Osteoblast (primary cell): ENCODE measurements at regions not wholly inside any gene's neighbourhood (a gene's known extent, or its start where the extent isn't known, plus 50 kb on each side); places are given as distances from the start of the nearest gene placed in this dataset.

Source experiments
- DNase-seq: peaks from one replicate; pipeline ENCODE4 v3.0.0; 2011; ENCODE audit warnings: low spot score, mixed read lengths; ENCODE audit not compliant: insufficient read length; ENCODE audit errors: missing footprints
- H2AFZ ChIP-seq: 2 replicates; pipeline ENCODE4 v1.6.0; 2011; ENCODE audit warnings: mild to moderate bottlenecking, low read length
- H3K27ac ChIP-seq: 2 replicates; pipeline ENCODE4 v1.5.1; 2011; ENCODE audit warnings: mild to moderate bottlenecking, low read depth, low read length, moderate library complexity
- H3K27me3 ChIP-seq: 2 replicates; pipeline ENCODE4 v1.6.0; 2012; ENCODE audit warnings: mild to moderate bottlenecking, control low read depth, inconsistent platforms, low read length, moderate library complexity; ENCODE audit not compliant: insufficient read depth
- H3K36me3 ChIP-seq: 2 replicates; pipeline ENCODE4 v1.5.1; 2011; ENCODE audit warnings: mild to moderate bottlenecking, low read length, control low read depth, moderate library complexity; ENCODE audit not compliant: insufficient read depth
- H3K4me1 ChIP-seq: 2 replicates; pipeline ENCODE4 v1.5.1; 2011; ENCODE audit warnings: mild to moderate bottlenecking, low read length, control low read depth, moderate library complexity; ENCODE audit not compliant: insufficient read depth
- H3K4me2 ChIP-seq: 2 replicates; pipeline ENCODE4 v1.6.0; 2011; ENCODE audit warnings: mild to moderate bottlenecking, low read length; ENCODE audit not compliant: insufficient read depth
- H3K4me3 ChIP-seq: fragments of 200-600 bp; sonication (generic); 3 replicates; pipeline ENCODE4 v1.5.1; 2012; ENCODE audit warnings: mild to moderate bottlenecking, low read length, inconsistent platforms; ENCODE audit not compliant: insufficient read depth
- H3K79me2 ChIP-seq: 2 replicates; pipeline ENCODE4 v1.6.0; 2012; ENCODE audit warnings: mild to moderate bottlenecking, low read length, control low read depth, inconsistent platforms; ENCODE audit not compliant: insufficient read depth
- H3K9me3 ChIP-seq: 2 replicates; pipeline ENCODE4 v1.5.1; 2011; ENCODE audit warnings: low read depth, low read length, control low read depth
- H4K20me1 ChIP-seq: 2 replicates; pipeline ENCODE4 v1.6.0; 2012; ENCODE audit warnings: mild to moderate bottlenecking, low read length, control low read depth; ENCODE audit not compliant: insufficient read depth
- TF ChIP-seq, protein P1 (sequence below): IDR thresholded peaks from 2 replicates; pipeline ENCODE4 v1.5.1; 2011; ENCODE audit warnings: mild to moderate bottlenecking, low read depth, low read length, moderate library complexity; ENCODE audit errors: extremely low read depth

- no peak overlapping the region for H3K4me2 ChIP-seq
- no peak overlapping the region for H3K27ac ChIP-seq
- H3K4me1 ChIP-seq, result no peaks in the 10 kb centered on the region
- no peaks in the 10 kb centered on the region for H3K36me3 ChIP-seq
- no peak overlapping the region for H2AFZ ChIP-seq
- TF ChIP-seq, protein P1, sequence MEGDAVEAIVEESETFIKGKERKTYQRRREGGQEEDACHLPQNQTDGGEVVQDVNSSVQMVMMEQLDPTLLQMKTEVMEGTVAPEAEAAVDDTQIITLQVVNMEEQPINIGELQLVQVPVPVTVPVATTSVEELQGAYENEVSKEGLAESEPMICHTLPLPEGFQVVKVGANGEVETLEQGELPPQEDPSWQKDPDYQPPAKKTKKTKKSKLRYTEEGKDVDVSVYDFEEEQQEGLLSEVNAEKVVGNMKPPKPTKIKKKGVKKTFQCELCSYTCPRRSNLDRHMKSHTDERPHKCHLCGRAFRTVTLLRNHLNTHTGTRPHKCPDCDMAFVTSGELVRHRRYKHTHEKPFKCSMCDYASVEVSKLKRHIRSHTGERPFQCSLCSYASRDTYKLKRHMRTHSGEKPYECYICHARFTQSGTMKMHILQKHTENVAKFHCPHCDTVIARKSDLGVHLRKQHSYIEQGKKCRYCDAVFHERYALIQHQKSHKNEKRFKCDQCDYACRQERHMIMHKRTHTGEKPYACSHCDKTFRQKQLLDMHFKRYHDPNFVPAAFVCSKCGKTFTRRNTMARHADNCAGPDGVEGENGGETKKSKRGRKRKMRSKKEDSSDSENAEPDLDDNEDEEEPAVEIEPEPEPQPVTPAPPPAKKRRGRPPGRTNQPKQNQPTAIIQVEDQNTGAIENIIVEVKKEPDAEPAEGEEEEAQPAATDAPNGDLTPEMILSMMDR, result no peak
- no peaks in the 10 kb centered on the region for H4K20me1 ChIP-seq
- no peak for DNase-seq
- no peaks in the 10 kb centered on the region for H3K79me2 ChIP-seq
- no peaks in the 10 kb centered on the region for H3K27me3 ChIP-seq
- H3K4me3 ChIP-seq, result no peak overlapping the region
- H3K9me3 ChIP-seq, result no peaks in the 10 kb centered on the region
Measured at GRCh38 chr4:104815665-104816064, 321.0 kb upstream of the CXXC4 start.

DNA sequence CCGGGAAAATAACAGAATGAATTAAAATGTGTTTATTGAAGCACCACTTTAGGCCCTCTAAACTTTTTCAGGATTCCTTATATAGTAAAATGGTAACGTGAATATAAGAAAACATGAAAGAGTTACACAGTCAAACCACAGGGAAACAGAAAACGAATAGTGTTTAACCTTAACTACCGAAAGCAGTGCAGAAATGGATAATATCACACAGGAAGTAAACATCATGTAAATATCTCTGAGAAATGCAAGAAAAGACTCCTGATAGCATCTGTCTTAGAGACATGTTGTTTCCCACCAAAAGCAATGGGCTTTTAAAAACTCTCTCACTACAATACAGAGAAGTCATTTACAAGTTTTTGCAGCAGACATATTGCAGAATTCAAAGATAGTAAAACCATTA is 323.9 kb upstream of the CXXC4 start:
- Histone ChIP-seq H4K20me1 (no peaks in the 10 kb centered on the region), H3K4me2 (no peak overlapping the region), H3K36me3 (no peaks in the 10 kb centered on the region), H3K27me3 (no peaks in the 10 kb centered on the region), H3K79me2 (no peaks in the 10 kb centered on the region), H3K9me3 (no peaks in the 10 kb centered on the region), H2AFZ (no peak overlapping the region), H3K27ac (no peak overlapping the region), H3K4me1 (no peaks in the 10 kb centered on the region), H3K4me3 (no peak overlapping the region)
- TF ChIP-seq, protein P1, result no peak
- no peak for DNase-seq

- Histone ChIP-seq H3K4me2 (no peak overlapping the region), H4K20me1 (no peaks in the 10 kb centered on the region), H3K4me3 (no peak overlapping the region), H3K79me2 (no peaks in the 10 kb centered on the region), H3K36me3 (no peaks in the 10 kb centered on the region), H3K9me3 (no peaks in the 10 kb centered on the region), H3K27me3 (no peaks in the 10 kb centered on the region), H2AFZ (no peak overlapping the region), H3K27ac (no peak overlapping the region), H3K4me1 (no peaks in the 10 kb centered on the region)
- TF ChIP-seq, protein P1, result no peak
- no peak for DNase-seq
Measured at GRCh38 chr4:104826171-104826570, 320.5 kb upstream of the TET2 start.

DNA sequence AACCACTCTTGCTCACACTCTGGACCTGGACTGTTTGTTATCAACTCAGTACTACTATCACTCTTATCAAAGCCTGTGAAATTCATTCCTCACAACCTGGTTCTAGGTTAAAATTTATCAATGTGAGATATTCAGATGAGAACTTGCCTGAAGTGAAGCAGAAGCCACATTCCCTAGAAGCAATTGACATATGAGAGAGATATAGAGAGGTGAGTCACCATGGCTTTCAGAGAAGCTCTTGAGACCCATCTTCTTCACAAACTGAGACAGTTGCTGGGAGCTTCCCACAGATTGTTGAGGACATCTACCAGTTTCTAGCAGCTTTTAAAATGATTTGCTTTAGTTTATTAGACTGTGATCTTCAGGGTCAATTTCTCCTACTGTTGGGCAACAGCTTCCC is 316.9 kb upstream of the TET2 start:
- TF ChIP-seq, protein P1, result no peak
- Histone ChIP-seq H3K79me2 (no peaks in the 10 kb centered on the region), H3K36me3 (no peaks in the 10 kb centered on the region), H3K27me3 (no peaks in the 10 kb centered on the region), H3K4me3 (no peak overlapping the region), H2AFZ (no peak overlapping the region), H3K4me2 (no peak overlapping the region), H3K4me1 (no peaks in the 10 kb centered on the region), H4K20me1 (no peaks in the 10 kb centered on the region), H3K27ac (no peak overlapping the region), H3K9me3 (no peaks in the 10 kb centered on the region)
- no peak for DNase-seq
